Mesenchymal stem cell (in vitro differentiated cells and primary cell): ENCODE measurements at regions not wholly inside any gene's neighbourhood (a gene's known extent, or its start where the extent isn't known, plus 50 kb on each side); places are given as distances from the start of the nearest gene placed in this dataset.
"Not testable (repeated sequence)": the region's sequence is repeated elsewhere in the genome, so short reads cannot be mapped to it uniquely, and the experiment has no call there.

Experiments used
- DNase-seq: peaks from one replicate; pipeline ENCODE4 v3.0.0-alpha.2; 2013
- H2AFZ ChIP-seq: one replicate; pipeline ENCODE4 v1.6.1; 2013; ENCODE audit warnings: low read depth, mild to moderate bottlenecking, control low read depth, inconsistent platforms, low read length, moderate library complexity
- H2AK5ac ChIP-seq: 2 replicates; pipeline ENCODE4 v1.6.1; 2013; ENCODE audit warnings: low read length, moderate library complexity, mild to moderate bottlenecking, inconsistent platforms; ENCODE audit not compliant: severe bottlenecking
- H2BK120ac ChIP-seq: one replicate; pipeline ENCODE4 v1.6.1; 2013; ENCODE audit warnings: low read depth, mild to moderate bottlenecking, inconsistent platforms, low read length, moderate library complexity
- H2BK12ac ChIP-seq, 2 experiments: one replicate each; pipeline ENCODE4 v1.6.1; 2013; ENCODE audit warnings: inconsistent platforms in 2 of 2, low read length in 2 of 2, mild to moderate bottlenecking in 2 of 2, moderate library complexity in 2 of 2, control low read depth in 1 of 2
- H2BK15ac ChIP-seq: one replicate; pipeline ENCODE4 v1.6.1; 2013; ENCODE audit warnings: mild to moderate bottlenecking, low read depth, inconsistent platforms; ENCODE audit not compliant: poor library complexity, severe bottlenecking
- H2BK5ac ChIP-seq: 2 replicates; pipeline ENCODE4 v1.6.1; 2013; ENCODE audit warnings: low read depth, mild to moderate bottlenecking, low read length, control low read depth, inconsistent platforms; ENCODE audit not compliant: poor library complexity, severe bottlenecking
- H3K14ac ChIP-seq, 2 experiments: one replicate each; pipeline ENCODE4 v1.6.1; 2013; ENCODE audit warnings: inconsistent platforms in 2 of 2, low read length in 2 of 2, control low read depth in 1 of 2, mild to moderate bottlenecking in 1 of 2, moderate library complexity in 1 of 2
- H3K18ac ChIP-seq, 2 experiments: one replicate each; pipeline ENCODE4 v1.6.1; 2013; ENCODE audit warnings: inconsistent platforms in 2 of 2, low read length in 2 of 2, control low read depth in 1 of 2, low read depth in 1 of 2, mild to moderate bottlenecking in 1 of 2
- H3K23ac ChIP-seq, 2 experiments: one replicate each; pipeline ENCODE4 v1.6.1; 2013; ENCODE audit warnings: inconsistent platforms in 2 of 2, low read length in 2 of 2, mild to moderate bottlenecking in 2 of 2, moderate library complexity in 2 of 2, control low read depth in 1 of 2
- H3K27ac ChIP-seq: 2 replicates; pipeline ENCODE4 v1.5.1; 2013; ENCODE audit warnings: mild to moderate bottlenecking, moderate library complexity, low read length, control low read depth, inconsistent platforms; ENCODE audit not compliant: poor library complexity, severe bottlenecking
- H3K27me3 ChIP-seq, 2 experiments: 2 replicates each; pipeline versions ENCODE4 v1.6.1 to v1.7.0; 2013; ENCODE audit warnings: low read length in 2 of 2, mild to moderate bottlenecking in 2 of 2, moderate library complexity in 2 of 2, control low read depth in 1 of 2, inconsistent platforms in 1 of 2; ENCODE audit not compliant: control insufficient read depth in 1 of 2, insufficient read depth in 1 of 2
- H3K36me3 ChIP-seq, 2 experiments: 2 replicates each; pipeline versions ENCODE4 v1.6.1 to v1.7.0; 2013; ENCODE audit warnings: low read length in 2 of 2, control low read depth in 1 of 2, inconsistent platforms in 1 of 2, low read depth in 1 of 2, mild to moderate bottlenecking in 1 of 2; ENCODE audit not compliant: insufficient read depth in 2 of 2, control insufficient read depth in 1 of 2
- H3K4ac ChIP-seq, 2 experiments: one replicate each; pipeline ENCODE4 v1.6.1; 2013; ENCODE audit warnings: inconsistent platforms in 2 of 2, low read length in 2 of 2, mild to moderate bottlenecking in 2 of 2, moderate library complexity in 2 of 2, control low read depth in 1 of 2, low read depth in 1 of 2
- H3K4me1 ChIP-seq: 2 replicates; pipeline ENCODE4 v1.6.1; 2013; ENCODE audit warnings: low read depth, low read length, control low read depth; ENCODE audit not compliant: control insufficient read depth, insufficient read depth
- H3K4me2 ChIP-seq: 2 replicates; pipeline ENCODE4 v1.6.1; 2013; ENCODE audit warnings: low read length, mild to moderate bottlenecking, inconsistent platforms; ENCODE audit not compliant: poor library complexity, severe bottlenecking
- H3K4me3 ChIP-seq, 2 experiments: 2 replicates each; pipeline versions ENCODE4 v1.5.1 to v1.7.0; 2013; ENCODE audit warnings: low read length in 2 of 2, mild to moderate bottlenecking in 2 of 2, control low read depth in 1 of 2, low read depth in 1 of 2; ENCODE audit not compliant: insufficient read depth in 1 of 2
- H3K79me1 ChIP-seq: replicated peaks from 2 replicates; pipeline ENCODE4 v1.6.1; 2013; ENCODE audit warnings: mild to moderate bottlenecking, control low read depth, low read length, inconsistent platforms; ENCODE audit not compliant: poor library complexity, severe bottlenecking
- H3K9ac ChIP-seq: 2 replicates; pipeline ENCODE4 v1.7.0; 2013; ENCODE audit warnings: mild to moderate bottlenecking, low read length, moderate library complexity
- H3K9me3 ChIP-seq: 2 replicates; pipeline ENCODE4 v1.7.0; 2013; ENCODE audit warnings: mild to moderate bottlenecking, low read length; ENCODE audit not compliant: control insufficient read depth
- H4K8ac ChIP-seq: one replicate; pipeline ENCODE4 v1.6.1; 2013; ENCODE audit warnings: inconsistent platforms, mild to moderate bottlenecking, low read length, moderate library complexity
- H4K91ac ChIP-seq: one replicate; pipeline ENCODE4 v1.6.1; 2013; ENCODE audit warnings: mild to moderate bottlenecking, low read length, inconsistent platforms
- WGBS: methylation state at CpG from one replicate; pipeline ENCODE4 v1.1.7; 2013; ENCODE audit warnings: mixed read lengths; 5-methylcytosine and 5-hydroxymethylcytosine counted together

DNA sequence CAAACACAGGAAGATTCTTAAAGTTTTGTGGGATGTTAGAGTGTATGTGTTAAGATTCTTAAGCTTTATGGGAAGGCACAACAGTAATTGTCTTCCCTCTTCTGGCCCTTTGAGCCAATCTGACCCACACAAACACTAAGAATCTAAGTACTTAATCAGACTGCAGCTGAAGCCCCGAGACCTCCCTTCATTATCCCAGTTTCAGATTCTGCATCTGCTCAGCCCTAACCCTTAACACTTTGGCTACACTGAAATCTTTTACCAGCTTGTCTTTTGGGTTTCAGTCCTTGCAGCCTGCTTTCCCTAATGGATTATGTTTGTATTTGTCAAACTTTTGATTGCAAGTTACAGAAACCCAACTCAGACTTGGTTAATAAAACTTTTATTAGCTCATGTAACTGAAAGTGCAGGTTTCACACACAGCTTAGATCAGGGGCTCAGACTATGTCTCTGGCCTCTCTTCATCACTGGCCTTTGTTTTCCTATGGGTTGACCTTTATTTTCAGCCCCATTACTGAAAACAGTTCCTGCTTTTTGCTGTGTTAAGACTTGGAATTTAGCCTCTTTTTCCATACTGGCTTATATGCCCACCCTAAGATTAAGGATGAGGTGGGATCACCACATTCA lies 71.5 kb downstream of the COX7C start:
- 80% methylated on average over 1 of the region's 1 CpG for WGBS
- H3K9me3 ChIP-seq = peaks cover 1% of the 10 kb centered on the region

DNA sequence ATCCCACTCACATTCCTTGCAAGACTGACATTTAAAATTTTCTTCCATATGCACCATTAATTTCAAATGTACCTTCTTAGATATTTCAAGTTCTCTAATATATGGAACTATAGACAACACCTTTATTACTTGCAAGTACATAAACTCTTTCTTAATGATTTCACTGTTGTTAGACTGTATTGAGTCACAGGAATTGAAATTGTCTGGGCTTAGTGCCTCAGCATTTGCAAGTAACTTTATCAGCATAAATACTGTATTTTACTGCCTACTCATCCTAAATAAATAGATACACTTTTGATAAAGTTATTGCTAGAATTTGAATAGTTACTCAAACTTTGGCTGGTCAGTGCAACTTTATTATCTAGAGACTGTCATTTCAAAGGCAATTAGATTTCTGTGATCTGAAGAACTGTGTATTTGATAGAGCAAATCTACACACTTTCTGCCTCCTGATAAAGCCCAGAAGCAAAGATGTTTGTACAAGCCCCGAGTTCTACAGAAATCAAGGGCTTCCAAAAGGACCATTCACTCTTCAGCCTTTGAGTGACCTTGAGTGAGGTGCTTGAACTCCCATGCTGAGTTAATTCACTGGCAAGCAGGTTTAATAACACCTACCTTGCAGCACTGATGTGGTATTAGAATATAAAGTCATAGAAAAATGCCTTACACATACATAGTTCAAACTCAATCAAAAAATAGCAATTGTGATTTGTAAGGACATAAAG lies 91.6 kb downstream of the COX7C start:
- DNase-seq = no peak
- H3K9me3 ChIP-seq = no peaks in the 10 kb centered on the region
- H3K4ac ChIP-seq = no peak overlapping the region
- H4K8ac ChIP-seq = no peak overlapping the region
- no peak overlapping the region for H3K14ac ChIP-seq
- no peak overlapping the region for H2BK120ac ChIP-seq
- H2AK5ac ChIP-seq = no peak overlapping the region
- H3K18ac ChIP-seq = no peak overlapping the region
- H3K9ac ChIP-seq = no peak overlapping the region
- no peaks in the 10 kb centered on the region for H3K79me1 ChIP-seq
- no peak overlapping the region for H4K91ac ChIP-seq
- no peaks in the 10 kb centered on the region for H3K27me3 ChIP-seq
- 67% methylated on average over 1 of the region's 1 CpG for WGBS
- H2BK15ac ChIP-seq = no peak overlapping the region
- H3K23ac ChIP-seq = no peak overlapping the region
- H3K4me3 ChIP-seq = no peak overlapping the region
- no peak overlapping the region for H2BK5ac ChIP-seq
- no peak overlapping the region for H2BK12ac ChIP-seq
- no peaks in the 10 kb centered on the region for H3K4me1 ChIP-seq
- H3K36me3 ChIP-seq = no peaks in the 10 kb centered on the region
- no peak overlapping the region for H3K4me2 ChIP-seq
- no peak overlapping the region for H2AFZ ChIP-seq
- H3K27ac ChIP-seq = no peak overlapping the region

More for the DNA sequence above, 71.5 kb downstream of the COX7C start:
- Histone ChIP-seq H3K4ac (no peak overlapping the region), H2BK5ac (no peak overlapping the region), H2BK120ac (no peak overlapping the region), H3K27me3 (no peaks in the 10 kb centered on the region), H3K4me1 (no peaks in the 10 kb centered on the region), H2BK15ac (no peak overlapping the region), H3K9ac (no peak overlapping the region), H2BK12ac (no peak overlapping the region), H3K79me1 (no peaks in the 10 kb centered on the region), H3K4me3 (no peak overlapping the region), H3K36me3 (no peaks in the 10 kb centered on the region), H3K4me2 (no peak overlapping the region), H3K23ac (no peak overlapping the region), H3K18ac (no peak overlapping the region), H3K27ac (peak overlapping the region; percentile 62), H2AK5ac (no peak overlapping the region), H2AFZ (no peak overlapping the region), H4K8ac (no peak overlapping the region), H4K91ac (no peak overlapping the region), H3K14ac (no peak overlapping the region)
- DNase-seq = no peak

DNA sequence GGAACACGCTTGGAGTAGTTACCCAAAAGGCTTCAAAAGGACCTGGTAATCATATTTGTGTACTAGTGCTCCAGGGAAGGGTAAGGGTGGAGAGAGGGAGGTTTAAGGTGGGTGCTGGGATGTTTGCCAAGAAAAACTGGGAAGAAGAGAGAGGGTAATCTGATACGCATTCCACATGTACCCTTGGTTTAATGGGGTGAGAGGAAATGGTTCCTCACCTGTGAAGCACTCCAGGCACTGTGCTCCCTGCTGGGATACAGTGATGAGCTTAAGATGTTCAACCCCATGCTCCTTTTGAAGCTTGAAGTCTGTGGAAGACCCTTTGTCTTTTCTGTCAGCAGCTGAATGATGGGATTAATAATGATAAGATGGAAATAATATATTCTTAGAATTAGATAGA lies 98.4 kb downstream of the COX7C start:
- no peak overlapping the region for H2AFZ ChIP-seq
- H3K27me3 ChIP-seq = peaks cover 5 to 6% of the 10 kb centered on the region in 2 experiments
- no peaks in the 10 kb centered on the region for H3K9me3 ChIP-seq
- H3K4me1 ChIP-seq = peaks cover 2% of the 10 kb centered on the region
- H4K8ac ChIP-seq = no peak overlapping the region
- no peak overlapping the region for H2AK5ac ChIP-seq
- H2BK15ac ChIP-seq = no peak overlapping the region
- no peak overlapping the region for H3K4me3 ChIP-seq
- DNase-seq = no peak
- H3K4ac ChIP-seq = no peak overlapping the region
- H3K18ac ChIP-seq = no peak overlapping the region
- no peak overlapping the region for H2BK12ac ChIP-seq
- no peak overlapping the region for H2BK5ac ChIP-seq
- H3K14ac ChIP-seq = no peak overlapping the region
- H2BK120ac ChIP-seq = no peak overlapping the region
- H3K27ac ChIP-seq = no peak overlapping the region
- no peak overlapping the region for H3K4me2 ChIP-seq
- no peak overlapping the region for H3K9ac ChIP-seq
- H4K91ac ChIP-seq = no peak overlapping the region
- H3K23ac ChIP-seq = no peak overlapping the region
- 53% methylated on average over 2 of the region's 2 CpGs for WGBS
- no peaks in the 10 kb centered on the region for H3K79me1 ChIP-seq
- H3K36me3 ChIP-seq = no peaks in the 10 kb centered on the region

DNA sequence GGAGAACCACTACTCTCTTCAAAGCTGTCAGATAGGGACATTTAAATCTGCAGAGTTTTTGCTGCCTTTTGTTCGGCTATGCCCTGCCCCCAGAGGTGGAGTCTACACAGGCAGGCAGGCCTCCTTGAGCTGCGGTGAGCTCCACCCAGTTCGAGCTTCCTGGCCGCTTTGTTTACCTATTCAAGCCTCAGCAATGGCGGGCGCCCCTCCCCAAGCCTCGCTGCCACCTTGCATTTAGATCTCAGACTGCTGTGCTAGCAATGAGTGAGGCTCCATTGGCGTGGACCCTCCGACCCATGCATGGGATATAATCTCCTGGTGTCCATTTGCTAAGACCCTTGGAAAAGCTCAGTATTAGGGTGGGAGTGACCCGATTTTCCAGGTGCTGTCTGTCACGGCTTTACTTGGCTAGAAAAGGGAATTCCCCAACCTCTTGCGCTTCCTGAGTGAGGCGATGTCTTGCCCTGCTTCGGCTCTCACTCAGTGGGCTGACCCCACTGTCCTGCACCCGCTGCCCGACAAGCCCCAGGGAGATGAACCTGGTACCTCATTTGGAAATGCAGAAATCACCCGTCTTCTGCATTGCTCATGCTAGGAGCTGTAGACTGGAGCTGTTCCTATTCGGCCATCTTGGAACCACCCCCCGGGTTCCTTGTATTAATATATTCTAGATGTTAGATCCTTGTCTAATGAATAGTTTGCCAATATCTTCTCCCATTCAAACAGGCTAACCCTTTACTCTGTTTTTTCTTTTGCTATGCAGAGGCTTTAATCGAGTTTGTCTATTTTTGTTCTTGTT lies 113.8 kb downstream of the COX7C start:
- H2AFZ ChIP-seq, DNase-seq, H3K14ac ChIP-seq, H3K9me3 ChIP-seq, H2BK12ac ChIP-seq, H3K4me3 ChIP-seq, H3K4me1 ChIP-seq, H3K36me3 ChIP-seq, H3K79me1 ChIP-seq, H2BK5ac ChIP-seq, H2AK5ac ChIP-seq, H3K4ac ChIP-seq, H3K27me3 ChIP-seq, H2BK15ac ChIP-seq, H3K23ac ChIP-seq, H2BK120ac ChIP-seq, H3K18ac ChIP-seq, H4K8ac ChIP-seq, H3K27ac ChIP-seq, H3K9ac ChIP-seq, H3K4me2 ChIP-seq, H4K91ac ChIP-seq: not testable (repeated sequence)
- WGBS = 89% methylated on average over 16 of the region's 20 CpGs
